Adrenal gland (tissue), 9 donors: ENCODE measurements at regions not wholly inside any gene's neighbourhood (a gene's known extent, or its start where the extent isn't known, plus 50 kb on each side); places are given as distances from the start of the nearest gene placed in this dataset.

Source experiments
- DNase-seq, 7 donors: peaks; one replicate each; pipeline ENCODE4 v3.0.0-alpha.2; 2019 to 2020
- H3K27ac ChIP-seq, 5 donors: fragments of 200-600 bp; sonication (generic) in 4 of 5; 1 replicate in 3 of 5; 2 replicates in 2 of 5; pipeline versions ENCODE4 v1.5.1 to v1.8.0; 2016 to 2020; ENCODE audit warnings: mild to moderate bottlenecking in 1 of 5
- H3K27me3 ChIP-seq: fragments of 200-600 bp; 2 replicates; pipeline ENCODE4 v1.8.0; 2021
- H3K36me3 ChIP-seq, 2 donors: fragments of 200-600 bp; replicated peaks in 1 of 2; 1 replicate in 1 of 2; 2 replicates in 1 of 2; pipeline versions ENCODE4 v1.5.1 to v1.8.0; 2018 to 2022
- H3K4me1 ChIP-seq, 2 donors: fragments of 200-600 bp; replicated peaks in 1 of 2; 1 replicate in 1 of 2; 2 replicates in 1 of 2; pipeline versions ENCODE4 v1.5.1 to v1.8.0; 2018 to 2021
- H3K4me3 ChIP-seq, 4 donors: fragments of 200-600 bp; sonication (generic) in 3 of 4; one replicate each; pipeline ENCODE4 v1.5.1; 2016 to 2018
- H3K9me3 ChIP-seq, 3 donors: fragments of 200-600 bp; sonication (generic) in 1 of 3; replicated peaks in 1 of 3; 1 replicate in 2 of 3; 2 replicates in 1 of 3; pipeline versions ENCODE4 v1.5.1 to v1.8.0; 2016 to 2021
- POLR2A ChIP-seq, 2 donors: fragments of 450-650 bp; IDR thresholded peaks; one replicate each; pipeline ENCODE4 v1.6.1; 2017; ENCODE audit warnings: antibody characterized with exemption in 2 of 2, mild to moderate bottlenecking in 2 of 2, moderate library complexity in 1 of 2
- WGBS, 4 donors: extraction: QIAGEN DNeasy Blood & Tissue Kit in 2 of 4; methylation state at CpG; one replicate each; pipeline versions ENCODE4 v1.1.5 to v1.1.7; 2013 to 2017; 5-methylcytosine and 5-hydroxymethylcytosine counted together
- intact Hi-C, 2 donors: fragments of 100-400 bp; cut with DNase I; formaldehyde crosslinking; loops; one replicate each; pipeline versions ENCODE4 v1.14.1 to v1.15.0; 2022 to 2023
- TF ChIP-seq, protein P1 (sequence below), 6 experiments: fragments of 450-650 bp in 4 of 6; fragments of 200-600 bp in 2 of 6; sonication (generic) in 1 of 6; IDR thresholded peaks; 1 replicate in 5 of 6; 2 replicates in 1 of 6; pipeline versions ENCODE4 v1.5.1 to v1.8.0; 2016 to 2021; ENCODE audit warnings: antibody characterized with exemption in 6 of 6, mild to moderate bottlenecking in 2 of 6, moderate library complexity in 1 of 6
- donor health status: healthy with polysubstance abuse.
- donor health status: Bipolar disorder and iron deficiency.
- donor health status: DM: yes; HTN: yes; CAD: no.
- donor health status: DM: no; HTN: no; CAD: no.
- donor health status: DM: no; HTN: no; CAD: no.

DNA sequence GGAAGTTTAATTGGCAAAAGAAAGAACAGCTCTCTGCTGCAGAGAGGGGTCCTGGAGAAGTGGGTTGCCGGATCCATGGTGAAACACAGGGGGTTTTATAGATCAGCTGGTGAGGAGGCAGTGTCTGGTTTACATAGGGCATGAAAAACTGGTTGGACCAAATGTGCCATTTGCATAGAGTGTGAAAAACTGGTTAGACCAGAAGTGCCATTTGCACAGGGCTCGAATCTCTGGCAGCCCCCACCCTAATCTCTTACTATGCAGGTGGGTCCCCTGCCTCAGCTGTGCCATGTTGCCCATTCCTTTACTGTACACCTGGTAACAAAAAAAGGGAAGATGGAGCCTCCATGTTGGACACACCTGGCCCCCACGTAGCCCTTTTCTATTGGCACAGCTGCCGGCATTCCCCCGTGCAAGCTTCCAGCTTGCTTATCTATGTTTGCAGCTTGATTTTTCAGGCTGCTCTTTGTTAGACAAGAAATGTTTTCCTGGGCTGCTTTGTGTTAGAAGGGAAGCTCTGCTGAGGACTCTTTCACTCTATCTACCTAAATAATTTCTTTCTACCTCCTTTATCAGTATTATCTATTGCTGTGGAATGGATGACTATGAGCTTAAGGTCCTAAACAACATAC is 61.1 kb upstream of the TMEM132D start:
- H3K9me3 ChIP-seq, result no peaks in the 10 kb centered on the region
- TF ChIP-seq, protein P1, sequence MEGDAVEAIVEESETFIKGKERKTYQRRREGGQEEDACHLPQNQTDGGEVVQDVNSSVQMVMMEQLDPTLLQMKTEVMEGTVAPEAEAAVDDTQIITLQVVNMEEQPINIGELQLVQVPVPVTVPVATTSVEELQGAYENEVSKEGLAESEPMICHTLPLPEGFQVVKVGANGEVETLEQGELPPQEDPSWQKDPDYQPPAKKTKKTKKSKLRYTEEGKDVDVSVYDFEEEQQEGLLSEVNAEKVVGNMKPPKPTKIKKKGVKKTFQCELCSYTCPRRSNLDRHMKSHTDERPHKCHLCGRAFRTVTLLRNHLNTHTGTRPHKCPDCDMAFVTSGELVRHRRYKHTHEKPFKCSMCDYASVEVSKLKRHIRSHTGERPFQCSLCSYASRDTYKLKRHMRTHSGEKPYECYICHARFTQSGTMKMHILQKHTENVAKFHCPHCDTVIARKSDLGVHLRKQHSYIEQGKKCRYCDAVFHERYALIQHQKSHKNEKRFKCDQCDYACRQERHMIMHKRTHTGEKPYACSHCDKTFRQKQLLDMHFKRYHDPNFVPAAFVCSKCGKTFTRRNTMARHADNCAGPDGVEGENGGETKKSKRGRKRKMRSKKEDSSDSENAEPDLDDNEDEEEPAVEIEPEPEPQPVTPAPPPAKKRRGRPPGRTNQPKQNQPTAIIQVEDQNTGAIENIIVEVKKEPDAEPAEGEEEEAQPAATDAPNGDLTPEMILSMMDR (IDR thresholded peaks at IDR 0.05), result no peak
- no peak for TF ChIP-seq POLR2A (IDR thresholded peaks at IDR 0.05)
- H3K4me3 ChIP-seq, result no peak overlapping the region
- H3K4me1 ChIP-seq, result no peaks in the 10 kb centered on the region
- no peak overlapping the region for H3K27ac ChIP-seq
- H3K27me3 ChIP-seq, result no peaks in the 10 kb centered on the region
- no peaks in the 10 kb centered on the region for H3K36me3 ChIP-seq
- no peak for DNase-seq
- WGBS, 4 donors, result 56 to 75% (median 65%) methylated on average over 5 of the region's 5 CpGs
- intact Hi-C loops, result no loop called here

DNA sequence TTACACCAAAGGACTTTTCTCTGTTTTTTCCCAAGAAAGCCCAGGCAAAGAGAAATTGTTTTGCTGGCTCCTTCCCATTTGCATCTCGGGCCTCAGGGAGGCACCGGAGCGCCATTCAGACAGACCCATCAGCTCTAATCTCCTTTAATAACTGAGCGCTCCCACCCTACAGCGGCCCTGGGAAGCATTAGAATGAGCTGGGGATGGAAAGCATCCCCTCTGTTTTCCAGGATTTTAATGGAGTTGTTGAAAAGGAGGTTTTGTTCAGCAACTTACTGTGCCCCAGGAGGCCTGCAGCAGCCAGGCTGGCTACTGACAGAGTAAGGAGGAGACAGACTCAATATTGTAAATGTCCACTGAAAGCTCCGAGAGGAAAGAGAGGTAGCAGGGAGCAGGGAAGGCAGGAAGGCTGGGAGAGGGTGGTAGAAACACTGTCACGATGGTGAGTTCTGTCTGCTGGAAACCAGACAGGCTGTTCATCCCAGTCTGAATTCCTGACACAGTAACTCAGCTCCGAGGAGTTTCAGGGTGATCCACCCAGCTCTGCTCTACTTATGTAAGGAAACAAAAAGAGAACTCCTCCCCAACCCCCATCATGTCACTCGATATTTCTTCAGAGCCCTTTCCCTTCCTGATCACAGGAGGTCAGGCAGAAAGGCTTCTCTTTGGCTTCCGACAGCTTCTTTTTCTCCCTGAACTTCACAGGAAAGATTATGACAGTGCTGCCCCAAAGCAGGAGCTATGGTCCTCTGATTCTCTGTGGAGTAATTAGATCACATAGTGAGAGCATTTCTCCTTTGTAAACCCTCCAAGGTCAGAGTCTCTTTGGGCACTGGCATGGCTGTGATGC is 62.5 kb upstream of the TMEM132D start:
- H3K4me3 ChIP-seq, result no peak overlapping the region
- H3K27ac ChIP-seq, result no peak overlapping the region
- H3K9me3 ChIP-seq, result no peaks in the 10 kb centered on the region
- intact Hi-C loops, result no loop called here
- 20 to 28% (median 26%) methylated on average over 9 to 10 of the region's 10 CpGs for WGBS, 4 donors
- no peak for TF ChIP-seq POLR2A (IDR thresholded peaks at IDR 0.05)
- TF ChIP-seq, protein P1 (IDR thresholded peaks at IDR 0.05), result no peak
- H3K36me3 ChIP-seq, result no peaks in the 10 kb centered on the region
- H3K4me1 ChIP-seq, result no peaks in the 10 kb centered on the region
- no peaks in the 10 kb centered on the region for H3K27me3 ChIP-seq
- DNase-seq, result no peak

DNA sequence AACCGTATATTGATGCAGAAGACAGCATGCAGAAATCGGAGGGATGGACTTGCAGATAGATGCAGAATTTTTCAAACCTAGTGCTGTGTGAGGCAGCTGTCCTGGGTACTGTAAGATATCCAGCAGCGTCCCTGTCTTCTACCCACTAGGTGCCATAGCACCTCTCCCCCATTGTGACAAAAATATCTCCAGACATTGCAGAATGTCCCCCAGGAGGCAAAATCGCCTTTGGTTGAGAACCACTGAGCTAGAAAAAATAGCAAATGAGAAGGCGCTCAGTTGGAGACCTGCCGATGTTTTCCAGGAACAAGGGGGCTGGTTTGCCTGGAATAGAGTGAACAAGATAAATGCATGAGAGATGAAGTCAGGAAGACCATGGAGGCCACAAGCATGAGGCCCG is 67.9 kb upstream of the TMEM132D start:
- Histone ChIP-seq H3K4me3 (no peak overlapping the region), H3K9me3 (no peaks in the 10 kb centered on the region), H3K27ac (no peak overlapping the region), H3K27me3 (no peaks in the 10 kb centered on the region), H3K36me3 (no peaks in the 10 kb centered on the region), H3K4me1 (no peaks in the 10 kb centered on the region)
- intact Hi-C loops, result no loop called here
- TF ChIP-seq, protein P1 (IDR thresholded peaks at IDR 0.05), result no peak
- TF ChIP-seq POLR2A (IDR thresholded peaks at IDR 0.05), result no peak
- WGBS, 4 donors, result 68 to 71% (median 70%) methylated on average over 7 of the region's 7 CpGs
- no peak for DNase-seq

DNA sequence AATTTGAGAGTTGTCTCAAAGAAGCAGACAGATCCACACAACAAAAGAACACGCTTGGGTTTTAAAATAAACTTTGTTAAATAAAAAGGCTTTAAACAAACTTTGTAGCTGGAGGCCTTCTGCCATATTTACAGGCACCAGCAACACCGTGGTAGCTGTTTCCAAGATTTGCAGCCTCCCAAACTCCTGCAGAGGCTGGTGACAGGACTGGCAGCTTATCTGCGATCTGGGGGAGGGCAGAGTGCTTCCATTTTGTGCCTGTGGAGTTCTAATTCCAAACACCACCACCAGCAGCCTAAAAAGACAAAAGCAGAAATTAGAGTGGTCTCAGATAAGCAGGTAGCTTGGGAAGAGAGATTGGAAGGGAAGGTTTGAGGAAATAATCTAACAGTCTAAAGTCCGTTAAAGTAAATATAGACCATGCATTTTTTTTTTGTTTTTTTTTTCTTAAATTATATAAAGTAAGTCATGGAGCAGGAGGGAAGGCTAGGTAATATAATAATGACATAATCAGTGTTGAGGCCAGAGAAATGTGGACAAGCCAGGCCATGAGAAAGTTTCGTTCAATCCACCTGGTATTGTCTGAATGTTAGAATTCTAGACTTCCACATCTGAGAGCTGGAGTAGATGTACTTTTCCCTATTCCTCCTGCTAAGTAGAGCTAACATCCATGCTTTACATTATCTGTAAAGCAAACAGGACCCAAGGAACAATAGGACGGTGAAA is 69.6 kb upstream of the TMEM132D start:
- H3K36me3 ChIP-seq, result no peaks in the 10 kb centered on the region
- H3K4me3 ChIP-seq, result no peak overlapping the region
- no peaks in the 10 kb centered on the region for H3K9me3 ChIP-seq
- no peaks in the 10 kb centered on the region for H3K27me3 ChIP-seq
- H3K4me1 ChIP-seq, result no peaks in the 10 kb centered on the region
- 59 to 74% (median 66%) methylated on average over 6 of the region's 6 CpGs for WGBS, 4 donors
- H3K27ac ChIP-seq, result no peak overlapping the region
- no peak for DNase-seq
- intact Hi-C loops, result no loop called here
- TF ChIP-seq POLR2A (IDR thresholded peaks at IDR 0.05), result no peak
- TF ChIP-seq, protein P1 (IDR thresholded peaks at IDR 0.05), result no peak
